Spinal cord (tissue), 9 donors: ENCODE measurements at regions not wholly inside any gene's neighbourhood (a gene's known extent, or its start where the extent isn't known, plus 50 kb on each side); places are given as distances from the start of the nearest gene placed in this dataset.

Experiments used
- DNase-seq, 6 donors: peaks; one replicate each; pipeline versions ENCODE4 v3.0.0 to v3.0.0-alpha.2; 2013 to 2015; ENCODE audit warnings: low spot score in 6 of 6, low read depth in 4 of 6
- H3K27ac ChIP-seq: one replicate; pipeline ENCODE4 v1.5.1; 2013; ENCODE audit warnings: low read depth, low read length, control low read depth
- H3K27me3 ChIP-seq: one replicate; pipeline ENCODE4 v1.6.1; 2013; ENCODE audit warnings: low read length; ENCODE audit not compliant: control insufficient read depth, insufficient read depth
- H3K36me3 ChIP-seq: one replicate; pipeline ENCODE4 v1.6.1; 2013; ENCODE audit warnings: low read length; ENCODE audit not compliant: control insufficient read depth, insufficient read depth
- H3K4me1 ChIP-seq: one replicate; pipeline ENCODE4 v1.6.1; 2013; ENCODE audit warnings: low read length; ENCODE audit not compliant: control insufficient read depth, insufficient read depth
- H3K4me3 ChIP-seq: one replicate; pipeline ENCODE4 v1.5.1; 2013; ENCODE audit warnings: low read depth, low read length, control low read depth
- H3K9me3 ChIP-seq: one replicate; pipeline ENCODE4 v1.6.1; 2013; ENCODE audit warnings: low read length; ENCODE audit not compliant: control insufficient read depth, insufficient read depth
- WGBS: methylation state at CpG from one replicate; pipeline ENCODE4 v1.1.5; 2013; ENCODE audit warnings: missing lambda C conversion rate; ENCODE audit not compliant: insufficient coverage; 5-methylcytosine and 5-hydroxymethylcytosine counted together
- donor health status: healthy.

- 100% methylated on average over 1 of the region's 3 CpGs for WGBS
- no peaks in the 10 kb centered on the region for H3K9me3 ChIP-seq
Measured at GRCh38 chr4:71243091-71243833, 95.6 kb upstream of the SLC4A4 start.

GRCh38 chr4:71247706-71248105 is 91.1 kb upstream of the SLC4A4 start:
- no peaks in the 10 kb centered on the region for H3K27me3 ChIP-seq
- no peaks in the 10 kb centered on the region for H3K4me1 ChIP-seq
- H3K4me3 ChIP-seq, result no peak overlapping the region
- no peaks in the 10 kb centered on the region for H3K9me3 ChIP-seq
- no peak overlapping the region for H3K27ac ChIP-seq
- peak in 1 of 6 donors; percentile 36 for DNase-seq
- WGBS, result 77% methylated on average over 5 of the region's 5 CpGs
- H3K36me3 ChIP-seq, result no peaks in the 10 kb centered on the region

More at GRCh38 chr4:71243091-71243833, 95.6 kb upstream of the SLC4A4 start:
- no peaks in the 10 kb centered on the region for H3K36me3 ChIP-seq
- no peak overlapping the region for H3K27ac ChIP-seq
- no peak for DNase-seq
- H3K4me3 ChIP-seq, result no peak overlapping the region
- peaks cover 3% of the 10 kb centered on the region for H3K4me1 ChIP-seq
- no peaks in the 10 kb centered on the region for H3K27me3 ChIP-seq

- Histone ChIP-seq H3K4me1 (no peaks in the 10 kb centered on the region), H3K36me3 (no peaks in the 10 kb centered on the region), H3K27me3 (no peaks in the 10 kb centered on the region), H3K27ac (no peak overlapping the region), H3K4me3 (no peak overlapping the region), H3K9me3 (no peaks in the 10 kb centered on the region)
- DNase-seq, result peak in 1 of 6 donors; percentile 73
- 50% methylated on average over 1 of the region's 2 CpGs for whole genome bisulfite sequencing
Measured at GRCh38 chr4:71251261-71251660, 87.6 kb upstream of the SLC4A4 start.

- no peak overlapping the region for H3K27ac ChIP-seq
Measured at GRCh38 chr4:71253545-71253944, 85.3 kb upstream of the SLC4A4 start.

GRCh38 chr4:71254451-71255012 is 84.3 kb upstream of the SLC4A4 start:
- Histone ChIP-seq H3K4me3 (no peak overlapping the region), H3K36me3 (no peaks in the 10 kb centered on the region), H3K27ac (no peak overlapping the region), H3K9me3 (no peaks in the 10 kb centered on the region), H3K27me3 (no peaks in the 10 kb centered on the region), H3K4me1 (peaks cover 3% of the 10 kb centered on the region)
- no peak for DNase-seq
- WGBS, result no CpG with 5 or more reads among the region's 2 CpGs

More at GRCh38 chr4:71253545-71253944, 85.3 kb upstream of the SLC4A4 start:
- peak in 1 of 6 donors; percentile 76 for DNase-seq
- WGBS, result no CpG with 5 or more reads among the region's 1 CpG
- Histone ChIP-seq H3K4me3 (no peak overlapping the region), H3K36me3 (no peaks in the 10 kb centered on the region), H3K9me3 (no peaks in the 10 kb centered on the region), H3K27me3 (no peaks in the 10 kb centered on the region), H3K4me1 (no peaks in the 10 kb centered on the region)

- H3K4me3 ChIP-seq, result no peak overlapping the region
- no peak overlapping the region for H3K27ac ChIP-seq
- peak in 1 of 6 donors; percentile 81 for DNase-seq
- H3K27me3 ChIP-seq, result no peaks in the 10 kb centered on the region
- H3K9me3 ChIP-seq, result no peaks in the 10 kb centered on the region
- H3K36me3 ChIP-seq, result no peaks in the 10 kb centered on the region
- peaks cover 3% of the 10 kb centered on the region for H3K4me1 ChIP-seq
- WGBS, result 64% methylated on average over 1 of the region's 1 CpG
Measured at GRCh38 chr4:71255976-71256375, 82.8 kb upstream of the SLC4A4 start.

GRCh38 chr4:71257761-71258160 is 81.1 kb upstream of the SLC4A4 start:
- H3K27me3 ChIP-seq, result no peaks in the 10 kb centered on the region
- no CpG with 5 or more reads among the region's 3 CpGs for WGBS
- DNase-seq, result no peak
- no peaks in the 10 kb centered on the region for H3K9me3 ChIP-seq
- H3K36me3 ChIP-seq, result no peaks in the 10 kb centered on the region
- no peak overlapping the region for H3K4me3 ChIP-seq
- peaks cover 7% of the 10 kb centered on the region for H3K4me1 ChIP-seq
- H3K27ac ChIP-seq, result no peak overlapping the region

- no peak for DNase-seq
- H3K9me3 ChIP-seq, result no peaks in the 10 kb centered on the region
- H3K4me1 ChIP-seq, result peaks cover 7% of the 10 kb centered on the region
- no peaks in the 10 kb centered on the region for H3K27me3 ChIP-seq
- no peak overlapping the region for H3K27ac ChIP-seq
- 88% methylated on average over 1 of the region's 7 CpGs for WGBS
- no peak overlapping the region for H3K4me3 ChIP-seq
- no peaks in the 10 kb centered on the region for H3K36me3 ChIP-seq
Measured at GRCh38 chr4:71258323-71258722, 80.5 kb upstream of the SLC4A4 start.

- H3K27me3 ChIP-seq, result no peaks in the 10 kb centered on the region
- 44% methylated on average over 4 of the region's 6 CpGs for WGBS
- peak in 1 of 6 donors; percentile 54 for DNase-seq
- peak overlapping the region; percentile 35 for H3K27ac ChIP-seq
- H3K4me3 ChIP-seq, result no peak overlapping the region
- no peaks in the 10 kb centered on the region for H3K9me3 ChIP-seq
- H3K36me3 ChIP-seq, result no peaks in the 10 kb centered on the region
- H3K4me1 ChIP-seq, result peaks cover 7% of the 10 kb centered on the region
Measured at GRCh38 chr4:71259280-71259679, 79.5 kb upstream of the SLC4A4 start.

GRCh38 chr4:71259911-71260331 is 78.9 kb upstream of the SLC4A4 start:
- H3K4me3 ChIP-seq, result no peak overlapping the region
- no peaks in the 10 kb centered on the region for H3K36me3 ChIP-seq
- 0% methylated on average over 1 of the region's 3 CpGs for WGBS
- no peaks in the 10 kb centered on the region for H3K9me3 ChIP-seq
- H3K27me3 ChIP-seq, result no peaks in the 10 kb centered on the region
- no peak for DNase-seq
- H3K4me1 ChIP-seq, result peaks cover 7% of the 10 kb centered on the region
- peak overlapping the region; percentile 35 for H3K27ac ChIP-seq
